ENCODE measurements at regions not wholly inside any gene's neighbourhood (a gene's known extent, or its start where the extent isn't known, plus 50 kb on each side); places are given as distances from the start of the nearest gene placed in this dataset.

DNA sequence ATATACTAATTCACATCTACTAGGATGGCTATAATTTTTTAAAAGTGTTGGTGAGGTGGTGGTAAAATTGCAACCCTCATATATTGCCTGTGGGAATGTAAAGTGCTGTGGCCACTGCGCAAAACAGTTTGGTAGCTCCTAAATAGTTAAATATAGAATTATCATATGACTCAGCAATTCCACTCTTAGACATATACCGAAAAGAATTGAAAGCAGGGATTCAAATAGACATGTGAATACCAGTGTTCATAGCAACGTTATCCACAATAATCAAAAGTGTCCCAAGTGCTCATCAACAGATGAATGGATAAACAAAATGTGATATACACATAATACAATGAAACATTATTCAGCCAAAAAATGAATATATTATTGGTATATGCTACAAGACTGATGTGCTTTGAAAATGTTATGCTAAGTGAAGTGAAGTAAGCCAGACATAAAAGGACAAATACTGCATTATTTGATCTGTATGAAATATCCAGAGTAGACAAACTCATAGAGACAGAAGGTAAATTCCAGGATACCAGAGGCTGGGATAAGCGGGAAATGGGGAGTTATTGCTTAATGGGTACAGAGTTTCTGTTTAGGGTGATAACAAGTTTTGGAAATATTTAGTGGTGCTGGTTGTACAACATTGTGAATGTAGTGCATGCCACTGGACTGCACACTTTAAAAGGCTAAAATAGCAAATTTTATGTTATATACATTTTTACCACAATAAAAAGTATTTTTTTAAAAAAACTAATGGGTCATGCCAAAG is 342.5 kb downstream of the SEC16B start:
- no peak for TF ChIP-seq POLR2A (IDR thresholded peaks at IDR 0.05)
- TF ChIP-seq, protein P1, sequence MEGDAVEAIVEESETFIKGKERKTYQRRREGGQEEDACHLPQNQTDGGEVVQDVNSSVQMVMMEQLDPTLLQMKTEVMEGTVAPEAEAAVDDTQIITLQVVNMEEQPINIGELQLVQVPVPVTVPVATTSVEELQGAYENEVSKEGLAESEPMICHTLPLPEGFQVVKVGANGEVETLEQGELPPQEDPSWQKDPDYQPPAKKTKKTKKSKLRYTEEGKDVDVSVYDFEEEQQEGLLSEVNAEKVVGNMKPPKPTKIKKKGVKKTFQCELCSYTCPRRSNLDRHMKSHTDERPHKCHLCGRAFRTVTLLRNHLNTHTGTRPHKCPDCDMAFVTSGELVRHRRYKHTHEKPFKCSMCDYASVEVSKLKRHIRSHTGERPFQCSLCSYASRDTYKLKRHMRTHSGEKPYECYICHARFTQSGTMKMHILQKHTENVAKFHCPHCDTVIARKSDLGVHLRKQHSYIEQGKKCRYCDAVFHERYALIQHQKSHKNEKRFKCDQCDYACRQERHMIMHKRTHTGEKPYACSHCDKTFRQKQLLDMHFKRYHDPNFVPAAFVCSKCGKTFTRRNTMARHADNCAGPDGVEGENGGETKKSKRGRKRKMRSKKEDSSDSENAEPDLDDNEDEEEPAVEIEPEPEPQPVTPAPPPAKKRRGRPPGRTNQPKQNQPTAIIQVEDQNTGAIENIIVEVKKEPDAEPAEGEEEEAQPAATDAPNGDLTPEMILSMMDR (IDR thresholded peaks at IDR 0.05), result no peak

Data from uterus (tissue), 2 donors.